Non-pigmented ciliary epithelial cell (primary cell): ENCODE measurements at regions not wholly inside any gene's neighbourhood (a gene's known extent, or its start where the extent isn't known, plus 50 kb on each side); places are given as distances from the start of the nearest gene placed in this dataset.

ENCODE experiments used
- DNase-seq: peaks from one replicate; pipeline ENCODE4 v3.0.0-alpha.2; 2010; ENCODE audit warnings: low read depth

DNA sequence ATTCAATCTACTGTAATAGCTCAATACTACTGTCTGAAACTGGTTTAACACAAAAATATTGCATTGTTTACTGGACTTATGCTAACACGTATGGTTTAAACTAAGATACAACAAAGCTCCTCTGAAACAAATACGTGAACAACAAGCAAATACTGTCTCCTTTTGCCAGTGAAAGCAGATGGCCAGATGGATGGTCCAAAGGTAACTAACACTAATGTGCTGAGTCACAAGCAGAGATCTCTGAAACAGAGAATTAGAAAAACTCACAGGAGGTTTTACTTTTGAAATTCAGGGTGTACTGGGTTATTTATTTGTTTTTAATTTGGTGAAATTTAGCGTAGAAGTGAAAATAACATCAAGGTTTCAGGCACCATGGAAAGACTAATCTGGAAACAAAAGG, 124.3 kb upstream of the SOX4 start:
- DNase-seq: no peak

- no peak for DNase-seq
Observed at GRCh38 chr6:21476112-21476511, 117.4 kb upstream of the SOX4 start.

GRCh38 chr6:21478411-21478810, 115.1 kb upstream of the SOX4 start:
- DNase-seq: no peak

GRCh38 chr6:21478883-21479539, 114.5 kb upstream of the SOX4 start:
- DNase-seq: no peak

DNA sequence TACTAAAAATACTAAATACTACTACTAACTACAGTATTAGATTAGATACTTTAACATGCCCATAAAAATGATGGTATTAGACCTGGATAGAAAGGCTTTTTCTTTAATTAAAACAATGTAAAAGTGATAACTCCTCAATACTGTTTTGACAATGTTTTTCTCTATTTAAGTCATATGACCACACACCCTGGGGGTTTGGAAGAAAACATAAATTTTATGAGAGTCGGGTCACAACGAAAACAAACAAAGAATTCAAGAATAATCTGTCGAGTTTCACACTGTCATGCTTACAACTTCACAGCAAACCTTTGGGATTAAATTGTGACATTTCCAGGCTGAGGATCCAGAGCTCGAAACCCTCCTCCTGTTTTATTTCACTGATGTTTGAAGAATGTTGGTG, 107.4 kb upstream of the SOX4 start:
- DNase-seq: no peak

GRCh38 chr6:21489826-21490225, 103.7 kb upstream of the SOX4 start:
- no peak for DNase-seq

- no peak for DNase-seq
Observed at GRCh38 chr6:21491955-21492354, 101.6 kb upstream of the SOX4 start.

- no peak for DNase-seq
Observed at GRCh38 chr6:21494505-21494904, 99.0 kb upstream of the SOX4 start.

DNA sequence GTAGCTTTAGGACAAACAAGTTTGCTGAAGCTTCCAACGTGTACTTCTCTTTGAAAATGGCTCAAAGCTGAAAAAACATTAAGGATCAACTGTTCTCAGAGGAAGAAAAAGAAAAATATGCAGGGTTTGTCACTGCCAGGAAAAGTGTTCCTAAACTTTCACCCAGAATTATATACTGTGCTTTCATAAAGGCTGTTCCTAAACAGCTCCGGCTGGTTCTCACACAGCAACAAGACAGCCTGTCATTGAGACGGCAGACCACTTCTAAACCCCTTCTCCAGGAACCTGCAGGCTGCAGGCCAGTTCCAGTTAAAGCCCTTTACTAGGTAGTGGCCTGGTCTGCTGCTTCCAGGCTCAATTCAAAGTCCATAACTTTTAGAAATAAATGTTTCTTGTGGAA, 97.4 kb upstream of the SOX4 start:
- DNase-seq: no peak

GRCh38 chr6:21496706-21497105, 96.8 kb upstream of the SOX4 start:
- no peak for DNase-seq

GRCh38 chr6:21500314-21501020, 93.1 kb upstream of the SOX4 start:
- DNase-seq: no peak

DNA sequence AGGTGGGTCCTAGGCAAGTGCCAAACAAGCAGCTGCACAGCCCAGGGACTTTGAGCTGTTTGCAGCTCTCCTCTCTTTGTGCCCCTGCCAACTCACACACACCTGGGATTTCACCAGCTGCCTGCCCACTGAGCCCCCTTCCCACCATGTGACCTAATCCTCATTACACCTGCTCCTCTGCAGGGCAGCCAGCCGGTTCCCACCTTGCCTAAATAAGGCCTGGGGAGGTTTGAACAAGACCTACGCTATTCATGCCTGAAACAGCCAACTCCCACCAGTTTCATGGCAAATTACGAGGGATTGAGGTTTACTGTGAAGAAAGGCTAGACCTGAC, 92.6 kb upstream of the SOX4 start:
- DNase-seq: no peak

DNA sequence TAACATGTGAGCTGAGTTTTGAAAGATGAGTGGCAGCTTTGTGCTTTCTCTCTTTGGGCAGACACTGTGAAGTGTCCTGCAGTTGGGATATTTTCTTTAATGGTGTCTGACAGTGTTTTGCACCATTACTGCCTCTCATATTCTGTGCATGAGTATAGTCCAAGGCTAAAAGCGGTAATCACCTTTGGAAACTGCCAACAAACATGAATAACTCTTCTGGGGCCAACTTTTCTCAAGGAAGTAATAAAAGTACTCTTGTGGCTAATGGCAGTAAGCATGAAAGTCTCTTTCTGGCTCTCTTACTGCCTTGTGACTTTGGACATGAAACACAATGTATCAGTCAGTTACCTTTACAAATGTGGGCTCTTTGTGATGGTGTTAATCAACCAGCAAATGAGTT, 91.7 kb upstream of the SOX4 start:
- DNase-seq: no peak

DNA sequence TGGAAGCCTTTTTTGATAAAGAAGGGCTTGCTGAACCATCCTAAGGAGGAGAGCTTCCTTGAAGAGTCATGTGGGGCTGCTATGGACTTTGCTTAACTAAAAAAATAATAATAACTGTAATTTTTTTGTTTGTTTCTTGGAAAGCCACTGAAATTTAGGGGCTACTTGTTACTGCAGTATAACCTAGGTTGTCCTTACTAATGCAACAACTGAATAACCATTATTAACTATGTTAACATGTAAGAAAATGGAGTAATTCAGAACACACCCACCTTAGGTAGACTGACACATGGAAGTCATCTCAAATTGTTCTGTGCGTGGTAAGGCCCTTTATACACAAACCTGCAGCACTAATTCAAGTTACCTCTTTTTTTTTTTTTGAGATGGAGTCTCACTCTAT, 90.9 kb upstream of the SOX4 start:
- no peak for DNase-seq

DNA sequence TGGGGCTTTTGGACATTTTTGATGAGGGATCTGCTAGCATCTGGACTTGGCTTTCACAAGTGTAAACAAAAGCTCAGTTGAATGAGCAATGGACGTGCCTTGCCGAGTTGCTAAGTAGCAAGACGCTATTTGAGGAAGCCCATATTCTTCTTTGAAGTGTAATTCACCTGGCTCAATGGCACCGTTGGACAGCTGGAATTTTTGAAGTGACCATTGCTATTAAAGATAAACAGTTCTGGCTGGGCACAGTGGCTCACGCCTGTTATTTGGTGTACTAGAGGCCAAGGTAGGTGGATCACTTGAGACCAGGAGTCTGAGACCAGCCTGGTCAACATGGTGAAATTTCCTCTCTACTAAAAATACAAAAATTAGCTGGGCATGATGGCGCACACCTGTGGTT, 88.8 kb upstream of the SOX4 start:
- no peak for DNase-seq

- no peak for DNase-seq
Observed at GRCh38 chr6:21505574-21505990, 88.0 kb upstream of the SOX4 start.

GRCh38 chr6:21506126-21506525, 87.4 kb upstream of the SOX4 start:
- no peak for DNase-seq

- no peak for DNase-seq
Observed at GRCh38 chr6:21507811-21508210, 85.7 kb upstream of the SOX4 start.

DNA sequence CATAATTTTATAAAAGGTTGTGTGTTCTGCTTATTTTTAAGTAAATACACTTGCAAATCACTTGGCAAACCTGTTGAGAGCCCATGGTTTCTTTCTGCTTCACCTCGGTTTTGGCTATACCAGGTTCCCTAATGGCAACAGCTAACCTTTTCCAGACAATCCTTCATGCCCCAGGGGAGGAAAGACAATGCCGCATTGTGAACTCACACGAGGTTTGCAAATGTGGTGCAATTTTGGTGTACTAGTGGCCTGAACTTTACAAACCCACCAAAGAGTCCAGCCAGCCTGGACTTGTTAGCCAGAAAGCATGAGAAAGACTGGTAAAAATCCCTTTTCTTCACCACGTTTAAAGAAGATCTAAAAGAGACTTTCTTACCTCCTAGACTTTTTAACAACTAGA, 84.8 kb upstream of the SOX4 start:
- no peak for DNase-seq

DNA sequence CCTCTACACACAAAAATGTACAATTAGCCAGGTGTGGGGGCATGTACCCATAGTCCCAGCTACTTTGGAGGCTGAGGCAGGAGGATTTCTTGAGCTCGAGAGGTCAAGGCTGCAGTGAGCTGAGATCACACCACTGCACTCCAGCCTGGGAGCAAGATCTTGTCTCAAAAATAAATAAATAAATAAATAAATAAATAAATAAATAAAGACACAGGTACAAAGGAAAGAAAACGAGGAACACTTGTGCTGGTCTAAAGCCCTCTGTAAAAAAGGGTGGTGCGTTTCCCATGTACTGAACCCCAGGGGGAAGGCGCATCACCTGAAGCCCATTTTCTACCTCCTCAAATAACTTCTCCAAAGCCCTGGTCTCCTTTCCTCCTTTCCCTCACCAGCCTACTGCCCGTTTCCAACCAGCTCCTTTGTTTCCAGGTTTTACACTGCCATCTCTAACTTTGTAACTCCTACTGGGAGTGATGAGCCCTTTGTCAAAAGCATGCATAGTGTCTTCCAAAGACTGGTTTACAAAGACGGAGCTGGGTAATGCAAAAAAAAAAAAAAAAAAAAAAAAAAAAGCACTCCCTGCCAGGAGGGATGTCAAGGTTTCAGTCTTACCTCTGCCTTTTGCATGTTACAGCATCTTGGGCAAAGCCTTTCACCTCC, 81.5 kb upstream of the SOX4 start:
- no peak for DNase-seq

DNA sequence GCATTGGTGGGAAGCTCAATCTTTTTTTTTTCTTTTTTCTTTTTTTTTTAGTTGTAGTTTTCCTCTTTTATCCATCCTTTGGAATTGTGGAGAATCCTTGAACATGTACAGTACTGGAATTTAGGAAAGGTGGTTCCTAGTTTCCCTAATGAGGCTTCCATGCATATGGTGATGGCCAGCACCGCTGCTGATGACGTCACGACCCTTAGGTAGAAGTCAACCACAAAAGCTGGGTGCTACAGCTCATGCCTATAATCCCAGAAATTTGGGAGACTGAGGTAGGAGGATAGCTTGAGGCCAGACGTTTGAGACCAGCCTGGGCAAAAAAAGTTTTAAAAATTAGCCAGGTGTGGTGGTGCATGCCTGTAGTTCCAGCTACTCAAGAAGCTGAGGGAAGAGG, 79.3 kb upstream of the SOX4 start:
- DNase-seq: no peak

- no peak for DNase-seq
Observed at GRCh38 chr6:21518317-21518716, 75.2 kb upstream of the SOX4 start.

DNA sequence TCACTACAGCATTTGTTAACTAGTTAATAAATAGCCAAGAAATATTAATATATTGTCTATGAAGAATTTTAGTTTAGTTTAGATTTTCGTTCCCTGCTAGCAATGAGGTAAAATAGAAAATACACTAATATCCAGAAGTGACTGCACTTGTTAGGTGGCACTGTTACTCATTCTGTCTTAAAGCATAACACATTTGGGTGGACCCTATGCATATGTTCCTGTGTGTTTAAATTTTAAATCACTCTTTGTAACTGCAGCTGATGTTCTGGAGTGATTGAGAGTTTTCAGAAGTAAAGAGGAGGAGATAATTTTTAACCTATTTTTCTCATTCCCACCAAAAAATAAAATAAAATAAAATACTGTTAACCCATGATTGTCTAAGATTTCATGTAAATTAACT, 73.9 kb upstream of the SOX4 start:
- DNase-seq: no peak

- no peak for DNase-seq
Observed at GRCh38 chr6:21521276-21521675, 72.3 kb upstream of the SOX4 start.
